PFSK-1 (cell line): ENCODE measurements at regions not wholly inside any gene's neighbourhood (a gene's known extent, or its start where the extent isn't known, plus 50 kb on each side); places are given as distances from the start of the nearest gene placed in this dataset.

ENCODE experiments used
- FOXP2 ChIP-seq: optimal IDR thresholded peaks from 2 replicates; pipeline ENCODE3; 2011; ENCODE audit warnings: borderline replicate concordance, control low read depth, inconsistent platforms; ENCODE audit not compliant: insufficient read depth; ENCODE audit errors: extremely low read length, extremely low read depth
- POLR2AphosphoS5 ChIP-seq: IDR thresholded peaks from 2 replicates; pipeline ENCODE4 v1.6.1; 2012; ENCODE audit warnings: low read depth, mild to moderate bottlenecking, control low read depth, low read length, moderate library complexity
- SIN3A ChIP-seq: IDR thresholded peaks from 2 replicates; pipeline ENCODE4 v1.6.1; 2012; ENCODE audit warnings: mild to moderate bottlenecking, low read length, moderate library complexity, borderline replicate concordance; ENCODE audit not compliant: insufficient read depth
- TAF1 ChIP-seq: IDR thresholded peaks from 2 replicates; pipeline ENCODE4 v1.6.1; 2012; ENCODE audit warnings: low read length, control low read depth, borderline replicate concordance; ENCODE audit not compliant: insufficient read depth
- TF ChIP-seq, protein P1 (sequence below), 2 experiments: IDR thresholded peaks; 2 replicates each; pipeline versions ENCODE4 v1.6.1 to v1.8.0; 2011 to 2012; ENCODE audit warnings: low read depth in 2 of 2, low read length in 2 of 2, control low read depth in 1 of 2, inconsistent platforms in 1 of 2, mild to moderate bottlenecking in 1 of 2, moderate library complexity in 1 of 2; ENCODE audit not compliant: insufficient read depth in 1 of 2

GRCh38 chr15:39502611-39503195, 78.2 kb upstream of the THBS1 start:
- TF ChIP-seq TAF1 (no peak), SIN3A (no peak), POLR2AphosphoS5 (no peak), FOXP2 (no peak)
- TF ChIP-seq, protein P1, sequence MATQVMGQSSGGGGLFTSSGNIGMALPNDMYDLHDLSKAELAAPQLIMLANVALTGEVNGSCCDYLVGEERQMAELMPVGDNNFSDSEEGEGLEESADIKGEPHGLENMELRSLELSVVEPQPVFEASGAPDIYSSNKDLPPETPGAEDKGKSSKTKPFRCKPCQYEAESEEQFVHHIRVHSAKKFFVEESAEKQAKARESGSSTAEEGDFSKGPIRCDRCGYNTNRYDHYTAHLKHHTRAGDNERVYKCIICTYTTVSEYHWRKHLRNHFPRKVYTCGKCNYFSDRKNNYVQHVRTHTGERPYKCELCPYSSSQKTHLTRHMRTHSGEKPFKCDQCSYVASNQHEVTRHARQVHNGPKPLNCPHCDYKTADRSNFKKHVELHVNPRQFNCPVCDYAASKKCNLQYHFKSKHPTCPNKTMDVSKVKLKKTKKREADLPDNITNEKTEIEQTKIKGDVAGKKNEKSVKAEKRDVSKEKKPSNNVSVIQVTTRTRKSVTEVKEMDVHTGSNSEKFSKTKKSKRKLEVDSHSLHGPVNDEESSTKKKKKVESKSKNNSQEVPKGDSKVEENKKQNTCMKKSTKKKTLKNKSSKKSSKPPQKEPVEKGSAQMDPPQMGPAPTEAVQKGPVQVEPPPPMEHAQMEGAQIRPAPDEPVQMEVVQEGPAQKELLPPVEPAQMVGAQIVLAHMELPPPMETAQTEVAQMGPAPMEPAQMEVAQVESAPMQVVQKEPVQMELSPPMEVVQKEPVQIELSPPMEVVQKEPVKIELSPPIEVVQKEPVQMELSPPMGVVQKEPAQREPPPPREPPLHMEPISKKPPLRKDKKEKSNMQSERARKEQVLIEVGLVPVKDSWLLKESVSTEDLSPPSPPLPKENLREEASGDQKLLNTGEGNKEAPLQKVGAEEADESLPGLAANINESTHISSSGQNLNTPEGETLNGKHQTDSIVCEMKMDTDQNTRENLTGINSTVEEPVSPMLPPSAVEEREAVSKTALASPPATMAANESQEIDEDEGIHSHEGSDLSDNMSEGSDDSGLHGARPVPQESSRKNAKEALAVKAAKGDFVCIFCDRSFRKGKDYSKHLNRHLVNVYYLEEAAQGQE (IDR thresholded peaks at IDR 0.05; ENCODE audit: insufficient read depth in 1 of 2, low read depth in 2 of 2, low read length in 2 of 2), result no peak

DNA sequence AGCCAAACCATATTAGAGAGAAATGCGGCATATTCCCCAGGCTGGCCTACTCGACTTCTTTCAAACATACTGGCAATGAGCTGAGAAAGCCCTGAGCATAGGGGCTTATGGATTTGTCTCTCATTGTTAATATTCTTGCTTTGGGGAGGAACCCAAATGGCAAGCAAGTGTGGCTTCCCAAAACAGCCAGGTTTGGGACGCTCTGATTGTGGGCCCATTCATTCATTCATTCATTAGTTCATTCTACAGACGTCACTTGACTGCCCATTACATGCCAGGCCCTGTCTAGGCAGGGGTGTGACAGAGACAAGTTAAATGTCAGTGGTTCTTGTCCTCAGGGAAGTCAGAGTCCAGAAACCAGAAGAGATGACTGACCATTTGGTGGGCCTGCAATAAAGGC, 77.4 kb upstream of the THBS1 start:
- TF ChIP-seq TAF1 (no peak), FOXP2 (no peak), POLR2AphosphoS5 (no peak), SIN3A (no peak)
- TF ChIP-seq, protein P1 (IDR thresholded peaks at IDR 0.05; ENCODE audit: insufficient read depth in 1 of 2, low read depth in 2 of 2, low read length in 2 of 2), result no peak

DNA sequence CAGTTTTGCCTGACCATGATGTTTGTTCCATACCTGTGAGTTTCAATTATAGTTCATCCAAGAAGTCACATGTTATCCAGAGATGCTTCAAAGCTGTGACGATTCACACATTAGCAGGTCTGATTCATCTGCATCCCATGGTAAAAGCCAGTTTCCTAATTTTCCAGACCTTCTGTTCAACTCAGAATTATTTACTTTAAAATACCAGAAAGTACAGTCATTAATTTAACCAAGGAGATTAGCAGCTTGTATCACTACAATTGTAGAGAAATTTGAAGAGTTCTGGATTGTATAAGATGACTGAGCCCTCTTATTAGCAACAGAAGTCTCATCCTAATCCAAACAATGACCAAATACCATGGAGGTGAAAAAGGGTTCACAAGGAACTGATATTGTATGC, 76.1 kb upstream of the THBS1 start:
- TF ChIP-seq, protein P1 (IDR thresholded peaks at IDR 0.05; ENCODE audit: insufficient read depth in 1 of 2, low read depth in 2 of 2, low read length in 2 of 2), result no peak
- TF ChIP-seq TAF1, result no peak
- TF ChIP-seq SIN3A, result no peak
- TF ChIP-seq POLR2AphosphoS5, result no peak
- TF ChIP-seq FOXP2, result no peak

DNA sequence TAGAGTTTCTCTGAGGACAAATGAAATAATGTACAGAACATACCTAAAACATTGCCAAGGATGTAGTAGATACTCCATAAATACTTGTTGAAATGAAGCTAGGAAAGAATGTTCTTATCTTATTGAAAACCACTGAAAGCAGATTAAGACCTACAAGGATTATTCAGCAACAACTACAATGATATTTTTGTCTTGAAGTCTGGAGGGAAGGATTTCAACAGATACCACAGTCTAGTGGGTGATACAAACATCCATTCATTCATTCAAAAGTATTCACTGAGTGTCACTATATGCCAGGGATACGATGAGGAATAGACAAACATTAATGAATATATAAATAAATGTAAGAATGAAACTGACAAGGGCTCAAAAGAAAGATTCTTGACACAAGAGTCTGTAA, 74.7 kb upstream of the THBS1 start:
- TF ChIP-seq SIN3A (no peak), TAF1 (no peak), FOXP2 (no peak), POLR2AphosphoS5 (no peak)
- TF ChIP-seq, protein P1 (IDR thresholded peaks at IDR 0.05; ENCODE audit: insufficient read depth in 1 of 2, low read depth in 2 of 2, low read length in 2 of 2), result no peak
